Activated CD4-positive, alpha-beta memory T cell treated with anti-CD3 and anti-CD28 coated beads for 36 hours (primary cell): ENCODE measurements at regions not wholly inside any gene's neighbourhood (a gene's known extent, or its start where the extent isn't known, plus 50 kb on each side); places are given as distances from the start of the nearest gene placed in this dataset.
A peak's percentile ranks its signal among the peaks of the same experiment; 100 is the strongest.

Experiments used
- CTCF ChIA-PET: fragments of 350-600 bp; sonication (Branson Sonifier 250); formaldehyde crosslinking; loops from one replicate; lab custom pipeline; 2021; ENCODE audit warnings: antibody characterized with exemption, inconsistent platforms; lab: Charles Lee
- POLR2A ChIA-PET: fragments of 350-600 bp; sonication (Branson Sonifier 250); formaldehyde crosslinking; loops from one replicate; lab custom pipeline; 2021; ENCODE audit warnings: antibody characterized with exemption; lab: Charles Lee
- DNase-seq: peaks from one replicate; pipeline ENCODE4 v3.0.0-alpha.2; 2020
- H3K27ac Mint-ChIP-seq: one replicate; pipeline ENCODE4 v1.8.0; 2021; ENCODE audit warnings: mixed read lengths
- H3K27me3 Mint-ChIP-seq: one replicate; pipeline ENCODE4 v1.8.0; 2021; ENCODE audit warnings: mixed read lengths
- H3K36me3 Mint-ChIP-seq: one replicate; pipeline ENCODE4 v1.8.0; 2021; ENCODE audit warnings: mixed read lengths
- H3K4me1 Mint-ChIP-seq: one replicate; pipeline ENCODE4 v1.8.0; 2021; ENCODE audit warnings: low read depth, mixed read lengths
- H3K4me3 Mint-ChIP-seq: one replicate; pipeline ENCODE4 v1.8.0; 2021; ENCODE audit warnings: mild to moderate bottlenecking, mixed read lengths
- H3K9me3 Mint-ChIP-seq: one replicate; pipeline ENCODE4 v1.8.0; 2021; ENCODE audit warnings: mixed read lengths
- intact Hi-C: fragments of 100-400 bp; cut with micrococcal nuclease; formaldehyde crosslinking; loops from one replicate; pipeline ENCODE4 v1.15.1; 2023

- H3K4me3 Mint-ChIP-seq = no peak overlapping the region
- H3K9me3 Mint-ChIP-seq = peaks cover 31% of the 10 kb centered on the region
- no peaks in the 10 kb centered on the region for H3K27me3 Mint-ChIP-seq
- no peak overlapping the region for H3K27ac Mint-ChIP-seq
- ChIA-PET CTCF (no interaction called here), POLR2A (no interaction called here)
- no peak for DNase-seq
- peaks cover 5% of the 10 kb centered on the region for H3K4me1 Mint-ChIP-seq
- intact Hi-C loops = no loop called here
- peaks cover 13% of the 10 kb centered on the region for H3K36me3 Mint-ChIP-seq
These were observed 239.7 kb downstream of the RAB28 start for GRCh38 chr4:13244444-13244843.

GRCh38 chr4:13243152-13243551 is 241.0 kb downstream of the RAB28 start:
- no peak for DNase-seq
- POLR2A ChIA-PET = no interaction called here
- Mint-ChIP-seq H3K4me1 (peaks cover 5% of the 10 kb centered on the region), H3K27ac (no peak overlapping the region), H3K4me3 (no peak overlapping the region), H3K9me3 (peaks cover 20% of the 10 kb centered on the region), H3K27me3 (no peaks in the 10 kb centered on the region), H3K36me3 (peaks cover 9% of the 10 kb centered on the region)
- CTCF ChIA-PET = no interaction called here
- intact Hi-C loops = no loop called here

GRCh38 chr4:13240066-13240465 is 244.1 kb downstream of the RAB28 start:
- H3K9me3 Mint-ChIP-seq = no peaks in the 10 kb centered on the region
- no peak overlapping the region for H3K4me3 Mint-ChIP-seq
- peaks cover 3% of the 10 kb centered on the region for H3K36me3 Mint-ChIP-seq
- intact Hi-C loops = no loop called here
- POLR2A ChIA-PET = no interaction called here
- H3K27me3 Mint-ChIP-seq = no peaks in the 10 kb centered on the region
- peak; percentile 11 for DNase-seq
- no peak overlapping the region for H3K27ac Mint-ChIP-seq
- CTCF ChIA-PET = no interaction called here
- H3K4me1 Mint-ChIP-seq = peaks cover 5% of the 10 kb centered on the region

GRCh38 chr4:13238936-13239335 is 245.2 kb downstream of the RAB28 start:
- Mint-ChIP-seq H3K27ac (no peak overlapping the region), H3K27me3 (no peaks in the 10 kb centered on the region), H3K4me1 (peaks cover 5% of the 10 kb centered on the region), H3K9me3 (peaks cover 2% of the 10 kb centered on the region), H3K4me3 (no peak overlapping the region), H3K36me3 (peaks cover 3% of the 10 kb centered on the region)
- CTCF ChIA-PET = no interaction called here
- intact Hi-C loops = no loop called here
- no peak for DNase-seq
- POLR2A ChIA-PET = no interaction called here

- intact Hi-C loops = no loop called here
- Mint-ChIP-seq H3K4me3 (no peak overlapping the region), H3K27ac (no peak overlapping the region), H3K4me1 (peaks cover 5% of the 10 kb centered on the region), H3K9me3 (peaks cover 8% of the 10 kb centered on the region), H3K36me3 (peaks cover 3% of the 10 kb centered on the region), H3K27me3 (no peaks in the 10 kb centered on the region)
- DNase-seq = no peak
- ChIA-PET CTCF (no interaction called here), POLR2A (no interaction called here)
These were observed 247.7 kb downstream of the RAB28 start for GRCh38 chr4:13236485-13236884.

GRCh38 chr4:13233755-13234154 is 250.4 kb downstream of the RAB28 start:
- Mint-ChIP-seq H3K4me3 (no peak overlapping the region), H3K9me3 (peaks cover 24% of the 10 kb centered on the region), H3K4me1 (no peaks in the 10 kb centered on the region), H3K27ac (no peak overlapping the region), H3K27me3 (no peaks in the 10 kb centered on the region), H3K36me3 (peaks cover 11% of the 10 kb centered on the region)
- no peak for DNase-seq
- POLR2A ChIA-PET = no interaction called here
- CTCF ChIA-PET = no interaction called here
- intact Hi-C loops = no loop called here

GRCh38 chr4:13219971-13220370 is 264.2 kb downstream of the RAB28 start:
- Mint-ChIP-seq H3K27ac (no peak overlapping the region), H3K9me3 (peaks cover 11% of the 10 kb centered on the region), H3K4me3 (no peak overlapping the region), H3K27me3 (no peaks in the 10 kb centered on the region), H3K4me1 (no peaks in the 10 kb centered on the region), H3K36me3 (peaks cover 5% of the 10 kb centered on the region)
- POLR2A ChIA-PET = no interaction called here
- no peak for DNase-seq
- CTCF ChIA-PET = no interaction called here
- intact Hi-C loops = no loop called here

- DNase-seq = no peak
- H3K4me1 Mint-ChIP-seq = no peaks in the 10 kb centered on the region
- intact Hi-C loops = no loop called here
- ChIA-PET CTCF (no interaction called here), POLR2A (no interaction called here)
- peaks cover 11% of the 10 kb centered on the region for H3K9me3 Mint-ChIP-seq
- H3K36me3 Mint-ChIP-seq = peaks cover 5% of the 10 kb centered on the region
- H3K27me3 Mint-ChIP-seq = no peaks in the 10 kb centered on the region
- H3K27ac Mint-ChIP-seq = no peak overlapping the region
- H3K4me3 Mint-ChIP-seq = no peak overlapping the region
These were observed 265.7 kb downstream of the RAB28 start for GRCh38 chr4:13218326-13218958.

- DNase-seq = no peak
- CTCF ChIA-PET = no interaction called here
- POLR2A ChIA-PET = no interaction called here
- Mint-ChIP-seq H3K4me3 (no peak overlapping the region), H3K27me3 (no peaks in the 10 kb centered on the region), H3K27ac (no peak overlapping the region), H3K36me3 (peaks cover 5% of the 10 kb centered on the region), H3K9me3 (peaks cover 11% of the 10 kb centered on the region), H3K4me1 (no peaks in the 10 kb centered on the region)
- intact Hi-C loops = no loop called here
These were observed 268.6 kb downstream of the RAB28 start for GRCh38 chr4:13215560-13215959.

GRCh38 chr4:13212936-13213335 is 271.2 kb downstream of the RAB28 start:
- H3K4me1 Mint-ChIP-seq = no peaks in the 10 kb centered on the region
- H3K4me3 Mint-ChIP-seq = no peak overlapping the region
- H3K27me3 Mint-ChIP-seq = no peaks in the 10 kb centered on the region
- CTCF ChIA-PET = no interaction called here
- H3K27ac Mint-ChIP-seq = no peak overlapping the region
- intact Hi-C loops = no loop called here
- DNase-seq = no peak
- peaks cover 11% of the 10 kb centered on the region for H3K9me3 Mint-ChIP-seq
- H3K36me3 Mint-ChIP-seq = peaks cover 5% of the 10 kb centered on the region
- POLR2A ChIA-PET = no interaction called here

GRCh38 chr4:13209600-13209999 is 274.5 kb downstream of the RAB28 start:
- DNase-seq = no peak
- ChIA-PET CTCF (no interaction called here), POLR2A (no interaction called here)
- no peaks in the 10 kb centered on the region for H3K4me1 Mint-ChIP-seq
- H3K4me3 Mint-ChIP-seq = no peak overlapping the region
- no peaks in the 10 kb centered on the region for H3K9me3 Mint-ChIP-seq
- H3K27me3 Mint-ChIP-seq = no peaks in the 10 kb centered on the region
- intact Hi-C loops = no loop called here
- no peaks in the 10 kb centered on the region for H3K36me3 Mint-ChIP-seq
- no peak overlapping the region for H3K27ac Mint-ChIP-seq

- intact Hi-C loops = no loop called here
- no peak overlapping the region for H3K27ac Mint-ChIP-seq
- CTCF ChIA-PET = no interaction called here
These were observed 275.5 kb downstream of the RAB28 start for GRCh38 chr4:13208558-13209193.

GRCh38 chr4:13207226-13207625 is 276.9 kb downstream of the RAB28 start:
- POLR2A ChIA-PET = no interaction called here
- H3K4me3 Mint-ChIP-seq = no peak overlapping the region
- no peak for DNase-seq
- no peaks in the 10 kb centered on the region for H3K36me3 Mint-ChIP-seq
- no peaks in the 10 kb centered on the region for H3K9me3 Mint-ChIP-seq
- intact Hi-C loops = no loop called here
- CTCF ChIA-PET = no interaction called here
- no peaks in the 10 kb centered on the region for H3K4me1 Mint-ChIP-seq
- H3K27me3 Mint-ChIP-seq = no peaks in the 10 kb centered on the region
- H3K27ac Mint-ChIP-seq = no peak overlapping the region

More at GRCh38 chr4:13208558-13209193, 275.5 kb downstream of the RAB28 start:
- no peak overlapping the region for H3K4me3 Mint-ChIP-seq
- H3K27me3 Mint-ChIP-seq = no peaks in the 10 kb centered on the region
- POLR2A ChIA-PET = no interaction called here
- H3K9me3 Mint-ChIP-seq = no peaks in the 10 kb centered on the region
- H3K36me3 Mint-ChIP-seq = no peaks in the 10 kb centered on the region
- H3K4me1 Mint-ChIP-seq = no peaks in the 10 kb centered on the region
- no peak for DNase-seq
